ENCODE measurements at regions not wholly inside any gene's neighbourhood (a gene's known extent, or its start where the extent isn't known, plus 50 kb on each side); places are given as distances from the start of the nearest gene placed in this dataset.

- DNase-seq (ENCODE audit: low spot score), result no peak
- no peaks in the 10 kb centered on the region for H3K9me3 Mint-ChIP-seq
- TF ChIP-seq ZNF219 (CRISPR knock-in tag; IDR thresholded peaks at IDR 0.05; ENCODE audit: borderline replicate concordance) (no peak), ZSCAN18 (CRISPR knock-in tag; IDR thresholded peaks at IDR 0.05) (no peak), HMGA2 (CRISPR knock-in tag; IDR thresholded peaks at IDR 0.05) (no peak), ZBTB21 (CRISPR knock-in tag; IDR thresholded peaks at IDR 0.05; ENCODE audit: borderline replicate concordance) (no peak), TEAD4 (CRISPR knock-in tag; IDR thresholded peaks at IDR 0.05) (no peak), ZNF425 (CRISPR knock-in tag; conservative IDR thresholded peaks at IDR 0.05) (no peak), NFYB (CRISPR knock-in tag; conservative IDR thresholded peaks at IDR 0.05; ENCODE audit: low read depth) (no peak), ZNF416 (CRISPR knock-in tag; IDR thresholded peaks at IDR 0.05) (no peak), ETV6 (CRISPR knock-in tag; IDR thresholded peaks at IDR 0.05) (no peak), ATF6 (CRISPR knock-in tag; IDR thresholded peaks at IDR 0.05) (no peak), MLX (CRISPR knock-in tag; IDR thresholded peaks at IDR 0.05) (no peak), NFE2L1 (CRISPR knock-in tag; IDR thresholded peaks at IDR 0.05) (no peak), SOX15 (CRISPR knock-in tag; IDR thresholded peaks at IDR 0.05) (no peak)
- no peak overlapping the region for H3K27ac Mint-ChIP-seq
- ChIA-PET CTCF (interaction anchor here (1.0 kb wide), 1 partner anchor 11 kb away, joined by 3 read pairs; no protein-coding TSS in a partner anchor), POLR2A (no interaction called here)
- H3K4me3 Mint-ChIP-seq, result no peak overlapping the region
- H3K27me3 Mint-ChIP-seq (ENCODE audit: low read depth), result no peaks in the 10 kb centered on the region
- no peaks in the 10 kb centered on the region for H3K36me3 Mint-ChIP-seq
- no peak for ATAC-seq
- no peaks in the 10 kb centered on the region for H3K4me1 Mint-ChIP-seq
These were observed 133.4 kb downstream of the ACTBL2 start for GRCh38 chr5:57349214-57349613.

- H3K9me3 Mint-ChIP-seq, result no peaks in the 10 kb centered on the region
- H3K27me3 Mint-ChIP-seq (ENCODE audit: low read depth), result no peaks in the 10 kb centered on the region
- ChIA-PET CTCF (interaction anchor here (1.0 kb wide), 1 partner anchor 10 kb away, joined by 3 read pairs; no protein-coding TSS in a partner anchor), POLR2A (no interaction called here)
- DNase-seq (ENCODE audit: low spot score), result no peak
- no peaks in the 10 kb centered on the region for H3K36me3 Mint-ChIP-seq
- no peak overlapping the region for H3K27ac Mint-ChIP-seq
- no peak overlapping the region for H3K4me3 Mint-ChIP-seq
- no peak for ATAC-seq
- H3K4me1 Mint-ChIP-seq, result no peaks in the 10 kb centered on the region
- TF ChIP-seq ESRRA (CRISPR knock-in tag; IDR thresholded peaks at IDR 0.05; ENCODE audit: borderline replicate concordance) (no peak), CTCF (IDR thresholded peaks at IDR 0.05) (no peak), AR (CRISPR knock-in tag; IDR thresholded peaks at IDR 0.05) (no peak), HMGA2 (CRISPR knock-in tag; IDR thresholded peaks at IDR 0.05) (no peak), GRHL2 (CRISPR knock-in tag; IDR thresholded peaks at IDR 0.05; ENCODE audit: insufficient replicate concordance, severe bottlenecking) (no peak), HMGXB4 (CRISPR knock-in tag; IDR thresholded peaks at IDR 0.05) (no peak), PREB (CRISPR knock-in tag; IDR thresholded peaks at IDR 0.05; ENCODE audit: borderline replicate concordance) (no peak), MAX (CRISPR knock-in tag; IDR thresholded peaks at IDR 0.05) (no peak), NFE2L1 (CRISPR knock-in tag; IDR thresholded peaks at IDR 0.05) (no peak)
These were observed 134.1 kb downstream of the ACTBL2 start for GRCh38 chr5:57348376-57349140.

Measured in WTC11 (cell line).